ENCODE measurements at regions not wholly inside any gene's neighbourhood (a gene's known extent, or its start where the extent isn't known, plus 50 kb on each side); places are given as distances from the start of the nearest gene placed in this dataset.

GRCh38 chr5:142391058-142391845 lies 66.4 kb upstream of the SPRY4 start:
- no peaks in the 10 kb centered on the region for H3F3A ChIP-seq (ENCODE audit: low read length, unreplicated experiment)
- no peak for DNase-seq
- no peaks in the 10 kb centered on the region for H3K27me3 ChIP-seq (ENCODE audit: low read length)
- H2AFZ ChIP-seq (ENCODE audit: low read length): no peak overlapping the region
- ATAC-seq: no peak
- H3K27ac ChIP-seq (ENCODE audit: low read length): no peak overlapping the region
- no peak overlapping the region for H3K4me2 ChIP-seq (ENCODE audit: low read length)
- H4K20me1 ChIP-seq (ENCODE audit: low read length): no peaks in the 10 kb centered on the region
- CTCF ChIA-PET: no interaction called here
- no peaks in the 10 kb centered on the region for H3K36me3 ChIP-seq (ENCODE audit: low read depth, low read length)
- H3K9me2 ChIP-seq (replicated peaks; ENCODE audit: low read length): no peaks in the 10 kb centered on the region
- peaks cover 24% of the 10 kb centered on the region for H3K4me1 ChIP-seq (ENCODE audit: insufficient read depth, low read length)
- H3K4me3 ChIP-seq (ENCODE audit: low read length): no peak overlapping the region
- no peak overlapping the region for H3K9ac ChIP-seq (ENCODE audit: low read length)
- intact Hi-C loops (cut with micrococcal nuclease): no loop called here
- no peaks in the 10 kb centered on the region for H3K9me3 ChIP-seq (ENCODE audit: low read length)
- H3K79me2 ChIP-seq (ENCODE audit: low read length): no peaks in the 10 kb centered on the region
- BruUV-seq (replicated peaks): no TSS peak
- POLR2A ChIA-PET (ENCODE audit: unreplicated experiment): no interaction called here
- no peak for TF ChIP-seq EZH2phosphoT487 (IDR thresholded peaks at IDR 0.05; ENCODE audit: borderline replicate concordance, low read length)
- TF ChIP-seq EZH2 (IDR thresholded peaks at IDR 0.05; ENCODE audit: low read length, unreplicated experiment): no peak
- TF ChIP-seq CTCF (conservative IDR thresholded peaks at IDR 0.05; ENCODE audit: low read depth, low read length): no peak

- no peak overlapping the region for H3K4me2 ChIP-seq (ENCODE audit: low read length)
- TF ChIP-seq EZH2 (IDR thresholded peaks at IDR 0.05; ENCODE audit: low read length, unreplicated experiment) (no peak), CTCF (conservative IDR thresholded peaks at IDR 0.05; ENCODE audit: low read depth, low read length) (no peak), EZH2phosphoT487 (IDR thresholded peaks at IDR 0.05; ENCODE audit: borderline replicate concordance, low read length) (no peak)
- H3K36me3 ChIP-seq (ENCODE audit: low read depth, low read length): no peaks in the 10 kb centered on the region
- no TSS peak for BruUV-seq (replicated peaks)
- H3K4me3 ChIP-seq (ENCODE audit: low read length): no peak overlapping the region
- H3K9me2 ChIP-seq (replicated peaks; ENCODE audit: low read length): no peaks in the 10 kb centered on the region
- ATAC-seq (no peak), DNase-seq (no peak)
- no peaks in the 10 kb centered on the region for H3K79me2 ChIP-seq (ENCODE audit: low read length)
- intact Hi-C loops (cut with micrococcal nuclease): no loop called here
- H3K9me3 ChIP-seq (ENCODE audit: low read length): no peaks in the 10 kb centered on the region
- no peaks in the 10 kb centered on the region for H3F3A ChIP-seq (ENCODE audit: low read length, unreplicated experiment)
- no peak overlapping the region for H3K9ac ChIP-seq (ENCODE audit: low read length)
- ChIA-PET CTCF (no interaction called here), POLR2A (ENCODE audit: unreplicated experiment) (no interaction called here)
- no peaks in the 10 kb centered on the region for H4K20me1 ChIP-seq (ENCODE audit: low read length)
- no peak overlapping the region for H2AFZ ChIP-seq (ENCODE audit: low read length)
- H3K27ac ChIP-seq (ENCODE audit: low read length): 0 out of 2 replicates have a peak overlapping the region, but pooled peaks have one; percentile 74
- H3K27me3 ChIP-seq (ENCODE audit: low read length): no peaks in the 10 kb centered on the region
- H3K4me1 ChIP-seq (ENCODE audit: insufficient read depth, low read length): peaks cover 24% of the 10 kb centered on the region
Measured at GRCh38 chr5:142390334-142390733, 65.5 kb upstream of the SPRY4 start.

- Histone ChIP-seq H3K36me3 (ENCODE audit: low read depth, low read length) (no peaks in the 10 kb centered on the region), H4K20me1 (ENCODE audit: low read length) (no peaks in the 10 kb centered on the region), H3K27ac (ENCODE audit: low read length) (peak overlapping the region; percentile 74), H2AFZ (ENCODE audit: low read length) (0 out of 2 replicates have a peak overlapping the region, but pooled peaks have one; percentile 20), H3K9me3 (ENCODE audit: low read length) (no peaks in the 10 kb centered on the region), H3K27me3 (ENCODE audit: low read length) (no peaks in the 10 kb centered on the region), H3K4me1 (ENCODE audit: insufficient read depth, low read length) (peaks cover 24% of the 10 kb centered on the region), H3K9me2 (replicated peaks; ENCODE audit: low read length) (no peaks in the 10 kb centered on the region), H3K9ac (ENCODE audit: low read length) (peak overlapping the region; percentile 26; the same call in 1 of the 2 replicates), H3K4me3 (ENCODE audit: low read length) (no peak overlapping the region), H3K4me2 (ENCODE audit: low read length) (peak overlapping the region; percentile 8; the same call in 1 of the 2 replicates), H3K79me2 (ENCODE audit: low read length) (no peaks in the 10 kb centered on the region), H3F3A (ENCODE audit: low read length, unreplicated experiment) (no peaks in the 10 kb centered on the region)
- no peak for TF ChIP-seq EZH2 (IDR thresholded peaks at IDR 0.05; ENCODE audit: low read length, unreplicated experiment)
- TF ChIP-seq EZH2phosphoT487 (IDR thresholded peaks at IDR 0.05; ENCODE audit: borderline replicate concordance, low read length): no peak
- TF ChIP-seq CTCF (conservative IDR thresholded peaks at IDR 0.05; ENCODE audit: low read depth, low read length): no peak
- intact Hi-C loops (cut with micrococcal nuclease): loop anchor here (1.0 to 2.0 kb wide), 3 partner anchors 32 to 160 kb away; no protein-coding TSS in a partner anchor
- DNase-seq (peak; percentile 69), ATAC-seq (peak; percentile 65)
- CTCF ChIA-PET: no interaction called here
- BruUV-seq (replicated peaks): no TSS peak
- POLR2A ChIA-PET (ENCODE audit: unreplicated experiment): no interaction called here
Measured at GRCh38 chr5:142388696-142389095, 63.9 kb upstream of the SPRY4 start.

All from PC-3 (cell line).